ENCODE measurements at regions not wholly inside any gene's neighbourhood (a gene's known extent, or its start where the extent isn't known, plus 50 kb on each side); places are given as distances from the start of the nearest gene placed in this dataset.

GRCh38 chr9:134234687-134235359, 70.5 kb upstream of the RNU6ATAC start:
- H2BK5ac ChIP-seq (ENCODE audit: low read length): no peak overlapping the region
- H4K8ac ChIP-seq (ENCODE audit: low read depth, low read length): peak overlapping the region; percentile 82
- no peaks in the 10 kb centered on the region for H3K36me3 ChIP-seq (replicated peaks in 1 of 2; ENCODE audit: control insufficient read depth in 2 of 2, insufficient read depth in 2 of 2, low read length in 2 of 2)
- peak overlapping the region; percentile 73 for H2BK12ac ChIP-seq (ENCODE audit: low read length)
- H2BK15ac ChIP-seq (ENCODE audit: low read length): peak overlapping the region; percentile 89
- H3K9me3 ChIP-seq (replicated peaks in 1 of 2; ENCODE audit: control insufficient read depth in 2 of 2, insufficient read depth in 1 of 2, low read depth in 1 of 2, low read length in 2 of 2): no peaks in the 10 kb centered on the region
- H2BK120ac ChIP-seq (ENCODE audit: low read depth, low read length): no peak overlapping the region
- peak overlapping the region; percentile 31 for H3K14ac ChIP-seq (ENCODE audit: low read length)
- no peak overlapping the region for H3K23ac ChIP-seq (ENCODE audit: low read depth, low read length, poor library complexity)
- WGBS, 2 donors (ENCODE audit: extremely low coverage in 2 of 2, insufficient read length in 2 of 2, insufficient replicate concordance in 1 of 2): no CpG with 5 or more reads among the region's 21 CpGs
- peak overlapping the region; percentile 83 for H3K18ac ChIP-seq (ENCODE audit: low read length)
- no peak for DNase-seq (ENCODE audit: low spot score)
- no peak overlapping the region for H2AFZ ChIP-seq (ENCODE audit: low read length)
- H4K91ac ChIP-seq (ENCODE audit: low read depth, low read length, poor library complexity): no peak overlapping the region
- no peaks in the 10 kb centered on the region for H3K4me1 ChIP-seq (ENCODE audit: control insufficient read depth in 2 of 2, insufficient read depth in 1 of 2, low read depth in 1 of 2, low read length in 2 of 2)
- no peak overlapping the region for H3K4ac ChIP-seq (ENCODE audit: low read length)
- H3K79me1 ChIP-seq (ENCODE audit: low read depth, low read length): peaks cover 3% of the 10 kb centered on the region
- H3K4me3 ChIP-seq (ENCODE audit: low read length in 2 of 2): no peak overlapping the region
- peak overlapping the region; percentile 68 for H2AK5ac ChIP-seq (ENCODE audit: low read depth, low read length)
- no peak overlapping the region for H3K4me2 ChIP-seq (ENCODE audit: insufficient read depth, low read length, poor library complexity, severe bottlenecking)
- H3K27ac ChIP-seq (replicated peaks; ENCODE audit: low read length): no peak overlapping the region
- H3K9ac ChIP-seq (ENCODE audit: low read depth, low read length, poor library complexity): no peak overlapping the region
- H3K27me3 ChIP-seq (ENCODE audit: control insufficient read depth in 3 of 3, insufficient read depth in 3 of 3, low read depth in 1 of 3, low read length in 3 of 3): peaks cover 0 to 39% (median 0%) of the 10 kb centered on the region in 3 experiments

DNA sequence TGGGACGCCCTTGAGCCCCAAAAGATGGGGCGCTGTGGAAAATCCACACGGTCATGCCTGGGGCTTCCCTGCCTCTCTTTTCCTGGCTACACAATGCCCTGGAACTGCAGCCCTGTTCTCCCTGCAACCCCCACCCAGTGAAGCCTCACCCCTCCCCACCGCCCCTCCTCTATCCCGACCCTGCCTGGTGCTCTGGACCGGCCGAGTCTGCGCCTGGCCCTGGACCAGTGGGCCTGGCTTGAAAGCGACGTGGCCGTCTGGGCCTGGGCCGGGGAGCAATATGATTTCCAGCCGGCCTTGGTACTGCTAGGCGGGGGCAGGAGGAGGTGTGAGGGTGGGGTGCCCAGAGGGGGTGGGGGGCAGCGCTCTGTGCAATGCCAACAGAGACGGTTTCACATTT, 71.0 kb upstream of the RNU6ATAC start:
- Histone ChIP-seq H3K9ac (ENCODE audit: low read depth, low read length, poor library complexity) (no peak overlapping the region), H2AFZ (ENCODE audit: low read length) (no peak overlapping the region), H4K8ac (ENCODE audit: low read depth, low read length) (peak overlapping the region; percentile 82), H3K36me3 (replicated peaks in 1 of 2; ENCODE audit: control insufficient read depth in 2 of 2, insufficient read depth in 2 of 2, low read length in 2 of 2) (no peaks in the 10 kb centered on the region), H3K18ac (ENCODE audit: low read length) (peak overlapping the region; percentile 71), H3K9me3 (replicated peaks in 1 of 2; ENCODE audit: control insufficient read depth in 2 of 2, insufficient read depth in 1 of 2, low read depth in 1 of 2, low read length in 2 of 2) (no peaks in the 10 kb centered on the region), H2BK120ac (ENCODE audit: low read depth, low read length) (no peak overlapping the region), H3K27me3 (ENCODE audit: control insufficient read depth in 3 of 3, insufficient read depth in 3 of 3, low read depth in 1 of 3, low read length in 3 of 3) (peaks cover 0 to 39% (median 0%) of the 10 kb centered on the region in 3 experiments), H2BK12ac (ENCODE audit: low read length) (peak overlapping the region; percentile 73), H3K4me1 (ENCODE audit: control insufficient read depth in 2 of 2, insufficient read depth in 1 of 2, low read depth in 1 of 2, low read length in 2 of 2) (no peaks in the 10 kb centered on the region), H3K14ac (ENCODE audit: low read length) (peak overlapping the region; percentile 31), H3K79me1 (ENCODE audit: low read depth, low read length) (peaks cover 2% of the 10 kb centered on the region), H3K23ac (ENCODE audit: low read depth, low read length, poor library complexity) (no peak overlapping the region), H3K27ac (replicated peaks; ENCODE audit: low read length) (no peak overlapping the region), H3K4ac (ENCODE audit: low read length) (no peak overlapping the region), H3K4me2 (ENCODE audit: insufficient read depth, low read length, poor library complexity, severe bottlenecking) (no peak overlapping the region), H2BK15ac (ENCODE audit: low read length) (no peak overlapping the region), H2AK5ac (ENCODE audit: low read depth, low read length) (peak overlapping the region; percentile 68), H4K91ac (ENCODE audit: low read depth, low read length, poor library complexity) (no peak overlapping the region), H2BK5ac (ENCODE audit: low read length) (no peak overlapping the region), H3K4me3 (ENCODE audit: low read length in 2 of 2) (no peak overlapping the region)
- no peak for DNase-seq (ENCODE audit: low spot score)
- WGBS, 2 donors (ENCODE audit: extremely low coverage in 2 of 2, insufficient read length in 2 of 2, insufficient replicate concordance in 1 of 2): no CpG with 5 or more reads among the region's 16 CpGs

DNA sequence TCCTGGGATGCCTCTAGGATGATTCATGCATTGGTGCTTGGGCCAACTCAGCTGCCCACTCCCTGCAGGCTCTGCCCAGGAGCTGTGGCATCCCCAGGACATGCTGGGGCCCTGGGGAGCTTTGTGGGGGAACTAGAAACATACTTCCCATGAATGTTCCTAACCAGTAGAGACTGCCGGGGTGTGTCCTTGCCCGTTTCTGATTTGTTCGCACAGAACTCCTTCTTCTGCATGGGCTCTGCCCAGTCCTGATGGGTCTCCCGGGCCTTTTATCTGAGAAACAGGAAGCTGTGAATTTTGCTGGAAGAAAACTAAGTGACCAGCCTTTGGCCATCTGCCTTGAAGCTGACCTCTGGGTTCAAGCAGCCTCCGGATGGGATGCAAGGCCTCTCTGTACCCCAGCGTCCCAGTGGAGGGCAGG, 71.6 kb upstream of the RNU6ATAC start:
- Histone ChIP-seq H2AK5ac (ENCODE audit: low read depth, low read length) (peak overlapping the region; percentile 49), H3K9ac (ENCODE audit: low read depth, low read length, poor library complexity) (no peak overlapping the region), H2BK120ac (ENCODE audit: low read depth, low read length) (no peak overlapping the region), H3K27me3 (ENCODE audit: control insufficient read depth in 3 of 3, insufficient read depth in 3 of 3, low read depth in 1 of 3, low read length in 3 of 3) (peaks cover 0 to 38% (median 0%) of the 10 kb centered on the region in 3 experiments), H3K18ac (ENCODE audit: low read length) (peak overlapping the region; percentile 76), H3K9me3 (replicated peaks in 1 of 2; ENCODE audit: control insufficient read depth in 2 of 2, insufficient read depth in 1 of 2, low read depth in 1 of 2, low read length in 2 of 2) (peaks cover 0 to 2% of the 10 kb centered on the region in 2 donors), H2AFZ (ENCODE audit: low read length) (no peak overlapping the region), H3K4ac (ENCODE audit: low read length) (no peak overlapping the region), H2BK5ac (ENCODE audit: low read length) (no peak overlapping the region), H4K91ac (ENCODE audit: low read depth, low read length, poor library complexity) (no peak overlapping the region), H4K8ac (ENCODE audit: low read depth, low read length) (no peak overlapping the region), H3K14ac (ENCODE audit: low read length) (no peak overlapping the region), H3K4me2 (ENCODE audit: insufficient read depth, low read length, poor library complexity, severe bottlenecking) (no peak overlapping the region), H3K36me3 (replicated peaks in 1 of 2; ENCODE audit: control insufficient read depth in 2 of 2, insufficient read depth in 2 of 2, low read length in 2 of 2) (no peaks in the 10 kb centered on the region), H3K23ac (ENCODE audit: low read depth, low read length, poor library complexity) (peak overlapping the region; percentile 17), H3K4me3 (ENCODE audit: low read length in 2 of 2) (no peak overlapping the region), H3K27ac (replicated peaks; ENCODE audit: low read length) (no peak overlapping the region), H3K4me1 (ENCODE audit: control insufficient read depth in 2 of 2, insufficient read depth in 1 of 2, low read depth in 1 of 2, low read length in 2 of 2) (no peaks in the 10 kb centered on the region), H2BK12ac (ENCODE audit: low read length) (no peak overlapping the region), H2BK15ac (ENCODE audit: low read length) (peak overlapping the region; percentile 46), H3K79me1 (ENCODE audit: low read depth, low read length) (peaks cover 2% of the 10 kb centered on the region)
- DNase-seq (ENCODE audit: low spot score): no peak
- WGBS, 2 donors (ENCODE audit: extremely low coverage in 2 of 2, insufficient read length in 2 of 2, insufficient replicate concordance in 1 of 2): no CpG with 5 or more reads among the region's 6 CpGs

GRCh38 chr9:134236935-134237629, 72.7 kb upstream of the RNU6ATAC start:
- H3K4me1 ChIP-seq (ENCODE audit: control insufficient read depth in 2 of 2, insufficient read depth in 1 of 2, low read depth in 1 of 2, low read length in 2 of 2): no peaks in the 10 kb centered on the region
- H3K9me3 ChIP-seq (replicated peaks in 1 of 2; ENCODE audit: control insufficient read depth in 2 of 2, insufficient read depth in 1 of 2, low read depth in 1 of 2, low read length in 2 of 2): peaks cover 0 to 2% of the 10 kb centered on the region in 2 donors
- no CpG with 5 or more reads among the region's 13 CpGs for WGBS, 2 donors (ENCODE audit: extremely low coverage in 2 of 2, insufficient read length in 2 of 2, insufficient replicate concordance in 1 of 2)

More at GRCh38 chr9:134236935-134237629, 72.7 kb upstream of the RNU6ATAC start:
- no peak for DNase-seq (ENCODE audit: low spot score)
- no peak overlapping the region for H3K4me2 ChIP-seq (ENCODE audit: insufficient read depth, low read length, poor library complexity, severe bottlenecking)
- H3K27ac ChIP-seq (replicated peaks; ENCODE audit: low read length): no peak overlapping the region
- no peaks in the 10 kb centered on the region for H3K36me3 ChIP-seq (replicated peaks in 1 of 2; ENCODE audit: control insufficient read depth in 2 of 2, insufficient read depth in 2 of 2, low read length in 2 of 2)
- peaks cover 0 to 34% (median 0%) of the 10 kb centered on the region in 3 experiments for H3K27me3 ChIP-seq (ENCODE audit: control insufficient read depth in 3 of 3, insufficient read depth in 3 of 3, low read depth in 1 of 3, low read length in 3 of 3)
- peak overlapping the region; percentile 41 for H2BK12ac ChIP-seq (ENCODE audit: low read length)
- H3K9ac ChIP-seq (ENCODE audit: low read depth, low read length, poor library complexity): no peak overlapping the region
- no peak overlapping the region for H4K91ac ChIP-seq (ENCODE audit: low read depth, low read length, poor library complexity)
- peak overlapping the region; percentile 59 for H3K18ac ChIP-seq (ENCODE audit: low read length)
- peak overlapping the region; percentile 91 for H2AK5ac ChIP-seq (ENCODE audit: low read depth, low read length)
- peak overlapping the region; percentile 5 for H2BK15ac ChIP-seq (ENCODE audit: low read length)
- peaks cover 2% of the 10 kb centered on the region for H3K79me1 ChIP-seq (ENCODE audit: low read depth, low read length)
- peak overlapping the region; percentile 53 for H2BK5ac ChIP-seq (ENCODE audit: low read length)
- H2BK120ac ChIP-seq (ENCODE audit: low read depth, low read length): no peak overlapping the region
- no peak overlapping the region for H3K4me3 ChIP-seq (ENCODE audit: low read length in 2 of 2)
- no peak overlapping the region for H3K4ac ChIP-seq (ENCODE audit: low read length)
- no peak overlapping the region for H4K8ac ChIP-seq (ENCODE audit: low read depth, low read length)
- H3K14ac ChIP-seq (ENCODE audit: low read length): peak overlapping the region; percentile 44
- H2AFZ ChIP-seq (ENCODE audit: low read length): no peak overlapping the region
- peak overlapping the region; percentile 25 for H3K23ac ChIP-seq (ENCODE audit: low read depth, low read length, poor library complexity)
